Fibroblast of mammary gland (primary cell): ENCODE measurements at regions not wholly inside any gene's neighbourhood (a gene's known extent, or its start where the extent isn't known, plus 50 kb on each side); places are given as distances from the start of the nearest gene placed in this dataset.
"Not testable (repeated sequence)": the region's sequence is repeated elsewhere in the genome, so short reads cannot be mapped to it uniquely, and the experiment has no call there.

Experiments used
- DNase-seq: peaks from one replicate; pipeline ENCODE4 v3.0.0-alpha.2; 2010; ENCODE audit warnings: low read depth
- H3K4me3 ChIP-seq: 2 replicates; pipeline ENCODE4 v1.5.1; 2011; ENCODE audit warnings: low read depth, mild to moderate bottlenecking, low read length, moderate library complexity; ENCODE audit not compliant: control insufficient read depth
- TF ChIP-seq, protein P1 (sequence below): conservative IDR thresholded peaks from 2 replicates; pipeline ENCODE4 v1.5.1; 2011; ENCODE audit warnings: low read depth, low read length, inconsistent platforms; ENCODE audit not compliant: control insufficient read depth, insufficient read depth

DNA sequence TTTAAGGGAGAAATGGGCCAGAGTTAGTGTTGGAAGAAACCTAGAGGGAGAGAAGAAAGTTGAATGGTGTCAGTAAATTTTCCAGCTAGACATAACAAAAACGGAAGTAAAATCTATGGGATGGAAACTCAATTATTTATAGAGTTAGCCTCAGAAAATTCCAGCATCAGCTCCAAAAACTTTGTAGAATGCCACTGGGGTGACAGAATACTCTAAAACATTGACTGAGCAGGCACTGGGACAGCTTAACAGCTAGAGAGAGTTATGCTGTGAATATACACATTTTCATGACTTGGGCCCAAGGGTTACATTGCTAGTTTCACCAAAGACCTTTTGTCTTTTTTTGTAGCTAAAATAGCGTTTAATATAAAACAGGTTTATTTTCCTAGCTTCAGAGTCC lies 226.3 kb downstream of the PHLDA1 start:
- H3K4me3 ChIP-seq = no peak overlapping the region
- DNase-seq = no peak
- TF ChIP-seq, protein P1, sequence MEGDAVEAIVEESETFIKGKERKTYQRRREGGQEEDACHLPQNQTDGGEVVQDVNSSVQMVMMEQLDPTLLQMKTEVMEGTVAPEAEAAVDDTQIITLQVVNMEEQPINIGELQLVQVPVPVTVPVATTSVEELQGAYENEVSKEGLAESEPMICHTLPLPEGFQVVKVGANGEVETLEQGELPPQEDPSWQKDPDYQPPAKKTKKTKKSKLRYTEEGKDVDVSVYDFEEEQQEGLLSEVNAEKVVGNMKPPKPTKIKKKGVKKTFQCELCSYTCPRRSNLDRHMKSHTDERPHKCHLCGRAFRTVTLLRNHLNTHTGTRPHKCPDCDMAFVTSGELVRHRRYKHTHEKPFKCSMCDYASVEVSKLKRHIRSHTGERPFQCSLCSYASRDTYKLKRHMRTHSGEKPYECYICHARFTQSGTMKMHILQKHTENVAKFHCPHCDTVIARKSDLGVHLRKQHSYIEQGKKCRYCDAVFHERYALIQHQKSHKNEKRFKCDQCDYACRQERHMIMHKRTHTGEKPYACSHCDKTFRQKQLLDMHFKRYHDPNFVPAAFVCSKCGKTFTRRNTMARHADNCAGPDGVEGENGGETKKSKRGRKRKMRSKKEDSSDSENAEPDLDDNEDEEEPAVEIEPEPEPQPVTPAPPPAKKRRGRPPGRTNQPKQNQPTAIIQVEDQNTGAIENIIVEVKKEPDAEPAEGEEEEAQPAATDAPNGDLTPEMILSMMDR = no peak

DNA sequence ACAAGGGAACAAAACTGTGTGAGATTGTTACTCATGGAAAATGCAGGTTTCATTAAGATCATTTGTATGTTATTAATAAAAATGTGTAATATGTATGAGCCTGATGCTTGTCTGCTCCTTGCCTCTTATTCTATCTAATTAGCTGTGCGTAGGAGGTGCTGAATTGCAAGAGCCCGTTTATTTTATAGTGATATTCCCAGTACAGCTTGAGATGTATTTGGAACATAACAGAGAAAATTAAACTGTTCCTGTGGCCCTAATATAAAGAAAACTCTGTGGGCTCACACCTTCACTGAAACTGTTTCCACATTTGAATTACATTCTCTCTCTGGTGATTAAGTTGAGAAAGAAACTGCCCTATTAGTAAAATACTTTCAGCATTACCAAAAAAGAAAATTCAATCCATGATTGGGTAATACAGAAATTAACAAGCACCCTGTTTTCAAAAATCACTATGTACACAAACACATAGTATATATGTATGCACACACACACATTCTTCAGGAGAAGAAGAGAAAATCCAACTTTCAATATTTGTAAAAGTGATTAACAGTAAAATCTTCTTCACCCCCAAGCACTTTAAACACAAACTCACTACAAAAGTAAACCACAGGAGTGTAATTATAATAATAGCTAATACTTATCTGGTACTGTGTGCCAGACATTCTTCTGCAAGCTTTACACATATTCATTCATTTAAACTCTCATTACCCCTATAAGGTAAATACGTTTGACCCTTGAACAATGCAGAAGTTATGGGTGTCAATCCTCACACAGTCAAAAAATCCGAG lies 233.2 kb downstream of the PHLDA1 start:
- DNase-seq = no peak
- TF ChIP-seq, protein P1 = no peak
- no peak overlapping the region for H3K4me3 ChIP-seq

- H3K4me3 ChIP-seq = no peak overlapping the region
- no peak for DNase-seq
- TF ChIP-seq, protein P1 = no peak
These were observed 236.5 kb downstream of the PHLDA1 start for GRCh38 chr12:75795125-75795524.

DNA sequence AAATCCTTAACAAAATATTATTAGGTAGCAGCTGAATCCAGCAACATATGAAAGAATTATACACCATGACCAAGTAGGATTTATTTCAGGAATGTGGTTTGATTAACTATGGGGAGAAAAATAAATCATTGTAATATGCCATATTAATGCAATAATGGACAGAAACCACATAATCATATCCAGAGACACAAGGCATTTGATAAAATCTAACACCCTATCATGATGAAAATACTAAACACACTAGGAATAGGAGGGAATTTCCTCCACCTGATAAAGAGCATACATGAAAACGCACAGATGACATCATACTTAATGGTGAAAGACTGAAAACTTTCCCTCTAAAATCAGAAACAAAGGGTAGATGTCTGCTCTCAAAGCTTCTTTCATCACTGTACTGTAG lies 238.9 kb downstream of the PHLDA1 start:
- no peak for DNase-seq
- TF ChIP-seq, protein P1 = no peak

GRCh38 chr12:75790219-75790618 lies 241.4 kb downstream of the PHLDA1 start:
- TF ChIP-seq, protein P1 = no peak
- peak; percentile 37 for DNase-seq
- H3K4me3 ChIP-seq = no peak overlapping the region

More for the DNA sequence above, 238.9 kb downstream of the PHLDA1 start:
- H3K4me3 ChIP-seq = no peak overlapping the region

- not testable (repeated sequence) for DNase-seq, H3K4me3 ChIP-seq
These were observed 244.4 kb downstream of the PHLDA1 start for GRCh38 chr12:75787146-75787545.

DNA sequence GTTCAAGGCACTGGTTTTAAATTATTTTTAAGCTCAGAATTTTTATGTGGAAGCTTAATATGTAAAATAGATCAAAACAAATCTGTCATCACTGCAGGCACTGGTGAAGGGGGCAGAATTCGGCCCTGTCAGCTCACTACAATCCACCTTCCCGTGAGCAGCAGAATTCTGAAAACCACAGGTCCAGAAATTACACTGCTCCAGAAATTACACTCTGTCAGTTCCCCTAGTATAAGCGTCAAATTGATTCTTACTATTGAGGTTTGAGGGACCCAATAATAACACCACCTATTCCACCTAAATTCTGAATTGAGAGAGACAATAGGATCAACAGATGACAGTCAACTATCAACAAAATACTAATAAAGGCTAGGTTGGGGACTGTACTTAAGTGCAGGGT lies 245.5 kb downstream of the PHLDA1 start:
- TF ChIP-seq, protein P1 = no peak
- no peak for DNase-seq
- H3K4me3 ChIP-seq = no peak overlapping the region
